GM18868 (cell line): ENCODE measurements at regions not wholly inside any gene's neighbourhood (a gene's known extent, or its start where the extent isn't known, plus 50 kb on each side); places are given as distances from the start of the nearest gene placed in this dataset.
A peak's percentile ranks its signal among the peaks of the same experiment; 100 is the strongest.
"Not testable (repeated sequence)": the region's sequence is repeated elsewhere in the genome, so short reads cannot be mapped to it uniquely, and the experiment has no call there.

ENCODE experiments used
- ATAC-seq: cut with Tn5 transposase; IDR thresholded peaks from one replicate; pipeline ENCODE4 v1.9.1; 2021; ENCODE audit warnings: mild to moderate bottlenecking, moderate library complexity; ENCODE audit not compliant: unreplicated experiment

- not testable (repeated sequence) for ATAC-seq
Observed at GRCh38 chr1:173394813-173395212, 82.3 kb upstream of the PRDX6 start.

- no peak for ATAC-seq
Observed at GRCh38 chr1:173395762-173396161, 81.4 kb upstream of the PRDX6 start.

GRCh38 chr1:173400387-173400995 is 76.6 kb upstream of the PRDX6 start:
- ATAC-seq, result no peak

GRCh38 chr1:173403996-173404395 is 73.1 kb upstream of the PRDX6 start:
- ATAC-seq, result no peak

- ATAC-seq, result no peak
Observed at GRCh38 chr1:173405281-173405680, 71.9 kb upstream of the PRDX6 start.

- ATAC-seq, result no peak
Observed at GRCh38 chr1:173405834-173406233, 71.3 kb upstream of the PRDX6 start.

- peak; percentile 35 for ATAC-seq
Observed at GRCh38 chr1:173406783-173407230, 70.3 kb upstream of the PRDX6 start.

- no peak for ATAC-seq
Observed at GRCh38 chr1:173407846-173408245, 69.3 kb upstream of the PRDX6 start.

- no peak for ATAC-seq
Observed at GRCh38 chr1:173408886-173409285, 68.2 kb upstream of the PRDX6 start.

- ATAC-seq, result no peak
Observed at GRCh38 chr1:173409613-173410012, 67.5 kb upstream of the PRDX6 start.

GRCh38 chr1:173410133-173410793 is 66.9 kb upstream of the PRDX6 start:
- no peak for ATAC-seq

- peak; percentile 38 for ATAC-seq
Observed at GRCh38 chr1:173410794-173411236, 66.3 kb upstream of the PRDX6 start.

GRCh38 chr1:173411835-173412742 is 65.0 kb upstream of the PRDX6 start:
- no peak for ATAC-seq

- ATAC-seq, result no peak
Observed at GRCh38 chr1:173413271-173413707, 63.8 kb upstream of the PRDX6 start.

GRCh38 chr1:173414136-173414535 is 63.0 kb upstream of the PRDX6 start:
- peak; percentile 47 for ATAC-seq

- no peak for ATAC-seq
Observed at GRCh38 chr1:173414539-173415226, 62.5 kb upstream of the PRDX6 start.

- no peak for ATAC-seq
Observed at GRCh38 chr1:173415490-173415889, 61.6 kb upstream of the PRDX6 start.

- no peak for ATAC-seq
Observed at GRCh38 chr1:173415905-173416450, 61.2 kb upstream of the PRDX6 start.

- no peak for ATAC-seq
Observed at GRCh38 chr1:173417563-173417962, 59.6 kb upstream of the PRDX6 start.

- ATAC-seq, result peak; percentile 51
Observed at GRCh38 chr1:173418107-173418985, 58.8 kb upstream of the PRDX6 start.
